Astrocyte (in vitro differentiated cells and primary cell): ENCODE measurements at regions not wholly inside any gene's neighbourhood (a gene's known extent, or its start where the extent isn't known, plus 50 kb on each side); places are given as distances from the start of the nearest gene placed in this dataset.

Experiments
- DNase-seq: peaks from one replicate; pipeline ENCODE4 v3.0.0-alpha.2; 2010; ENCODE audit warnings: low read depth
- FAIRE-seq: peaks from 2 replicates; lab custom pipeline; 2011; peaks lifted over from hg19 to GRCh38; lab: Jason Lieb, UNC
- H2AFZ ChIP-seq: 2 replicates; pipeline ENCODE4 v1.6.0; 2012; ENCODE audit warnings: low read depth, low read length, inconsistent platforms
- H3K27ac ChIP-seq: 2 replicates; pipeline ENCODE4 v1.5.1; 2011; ENCODE audit warnings: low read depth, low read length, inconsistent platforms
- H3K27me3 ChIP-seq: 2 replicates; pipeline ENCODE4 v1.6.0; 2011; ENCODE audit warnings: low read length, inconsistent platforms; ENCODE audit not compliant: insufficient read depth
- H3K36me3 ChIP-seq: 2 replicates; pipeline ENCODE4 v1.5.1; 2011; ENCODE audit warnings: low read length, inconsistent platforms; ENCODE audit not compliant: insufficient read depth
- H3K4me1 ChIP-seq: 2 replicates; pipeline ENCODE4 v1.5.1; 2011; ENCODE audit warnings: low read length, inconsistent platforms; ENCODE audit not compliant: insufficient read depth
- H3K4me2 ChIP-seq: 2 replicates; pipeline ENCODE4 v1.6.0; 2012; ENCODE audit warnings: low read length, inconsistent platforms
- H3K4me3 ChIP-seq: 2 replicates; pipeline ENCODE4 v1.5.1; 2011; ENCODE audit warnings: low read depth, mild to moderate bottlenecking, low read length, inconsistent platforms; ENCODE audit not compliant: insufficient read depth
- H3K79me2 ChIP-seq: 2 replicates; pipeline ENCODE4 v1.6.0; 2012; ENCODE audit warnings: mild to moderate bottlenecking, low read length, inconsistent platforms; ENCODE audit not compliant: insufficient read depth
- H3K9ac ChIP-seq: 2 replicates; pipeline ENCODE4 v1.6.0; 2012; ENCODE audit warnings: mild to moderate bottlenecking, low read length, inconsistent platforms
- H3K9me3 ChIP-seq: 2 replicates; pipeline ENCODE4 v1.5.1; 2012; ENCODE audit warnings: low read depth, mild to moderate bottlenecking, low read length, inconsistent platforms; ENCODE audit not compliant: insufficient read depth
- H4K20me1 ChIP-seq: 2 replicates; pipeline ENCODE4 v1.6.0; 2012; ENCODE audit warnings: low read length, inconsistent platforms; ENCODE audit not compliant: insufficient read depth
- H3K27ac Mint-ChIP-seq: one replicate; pipeline ENCODE4 v1.8.0; 2021; ENCODE audit warnings: mild to moderate bottlenecking, mixed read lengths; ENCODE audit not compliant: unreplicated experiment
- H3K27me3 Mint-ChIP-seq: one replicate; pipeline ENCODE4 v1.8.0; 2021; ENCODE audit warnings: low read depth, mixed read lengths; ENCODE audit not compliant: unreplicated experiment
- H3K36me3 Mint-ChIP-seq: one replicate; pipeline ENCODE4 v1.8.0; 2021; ENCODE audit warnings: low read depth, mixed read lengths; ENCODE audit not compliant: unreplicated experiment
- H3K4me1 Mint-ChIP-seq: one replicate; pipeline ENCODE4 v1.8.0; 2021; ENCODE audit warnings: low read depth, mixed read lengths; ENCODE audit not compliant: unreplicated experiment
- H3K4me3 Mint-ChIP-seq: one replicate; pipeline ENCODE4 v1.8.0; 2021; ENCODE audit warnings: mild to moderate bottlenecking, moderate library complexity, mixed read lengths; ENCODE audit not compliant: unreplicated experiment
- H3K9me3 Mint-ChIP-seq: one replicate; pipeline ENCODE4 v1.8.0; 2021; ENCODE audit warnings: mild to moderate bottlenecking, mixed read lengths; ENCODE audit not compliant: unreplicated experiment
- CTCF ChIP-seq: IDR thresholded peaks from 2 replicates; pipeline ENCODE4 v1.5.1; 2011; ENCODE audit warnings: low read depth, mild to moderate bottlenecking, inconsistent platforms, low read length, moderate library complexity; ENCODE audit not compliant: insufficient read depth
- EZH2 ChIP-seq: IDR thresholded peaks from 2 replicates; pipeline ENCODE4 v1.6.1; 2012; ENCODE audit warnings: mild to moderate bottlenecking, low read length, inconsistent platforms; ENCODE audit not compliant: insufficient read depth

GRCh38 chr18:29140590-29140989, 963.7 kb upstream of the CDH2 start:
- Histone ChIP-seq H2AFZ (no peak overlapping the region), H3K4me2 (no peak overlapping the region), H3K9ac (no peak overlapping the region), H3K27ac (no peak overlapping the region), H3K36me3 (no peaks in the 10 kb centered on the region), H3K4me3 (no peak overlapping the region), H3K4me1 (no peaks in the 10 kb centered on the region), H3K79me2 (no peaks in the 10 kb centered on the region), H3K27me3 (no peaks in the 10 kb centered on the region), H4K20me1 (no peaks in the 10 kb centered on the region), H3K9me3 (no peaks in the 10 kb centered on the region)
- Mint-ChIP-seq H3K4me1 (no peaks in the 10 kb centered on the region), H3K27ac (no peak overlapping the region), H3K9me3 (no peaks in the 10 kb centered on the region), H3K36me3 (no peaks in the 10 kb centered on the region), H3K4me3 (no peak overlapping the region), H3K27me3 (no peaks in the 10 kb centered on the region)
- FAIRE-seq, result peak; percentile 20
- TF ChIP-seq EZH2 (no peak), CTCF (no peak)
- DNase-seq, result no peak

GRCh38 chr18:29137773-29138495, 961.0 kb upstream of the CDH2 start:
- Mint-ChIP-seq H3K27me3 (no peaks in the 10 kb centered on the region), H3K27ac (no peak overlapping the region), H3K4me3 (no peak overlapping the region), H3K9me3 (no peaks in the 10 kb centered on the region), H3K36me3 (no peaks in the 10 kb centered on the region), H3K4me1 (no peaks in the 10 kb centered on the region)
- TF ChIP-seq CTCF, result no peak
- no peak for TF ChIP-seq EZH2
- Histone ChIP-seq H3K4me1 (no peaks in the 10 kb centered on the region), H4K20me1 (no peaks in the 10 kb centered on the region), H3K27ac (no peak overlapping the region), H3K4me2 (no peak overlapping the region), H3K36me3 (no peaks in the 10 kb centered on the region), H3K9ac (no peak overlapping the region), H3K9me3 (no peaks in the 10 kb centered on the region), H3K79me2 (no peaks in the 10 kb centered on the region), H3K27me3 (no peaks in the 10 kb centered on the region), H3K4me3 (no peak overlapping the region), H2AFZ (no peak overlapping the region)
- no peak for DNase-seq
- no peak for FAIRE-seq
